ENCODE measurements at regions not wholly inside any gene's neighbourhood (a gene's known extent, or its start where the extent isn't known, plus 50 kb on each side); places are given as distances from the start of the nearest gene placed in this dataset.

DNA sequence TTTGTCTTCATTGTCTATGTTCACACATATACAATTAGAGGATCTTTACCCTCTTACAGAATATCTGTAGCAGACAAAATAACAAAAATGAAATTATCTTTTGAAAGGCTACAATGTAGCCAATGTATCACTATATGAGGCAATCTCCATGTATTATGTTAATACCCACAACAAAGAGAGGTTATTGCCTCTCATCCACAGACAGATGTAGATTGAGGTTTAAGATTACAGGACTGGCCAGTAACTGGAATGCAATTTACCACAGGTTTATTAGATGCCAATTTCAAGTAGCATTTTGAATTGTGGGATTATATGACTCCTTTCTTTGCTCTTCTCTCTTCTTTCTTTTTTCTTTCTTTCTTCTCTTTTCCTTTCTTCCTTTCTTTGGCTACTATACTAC lies 242.6 kb downstream of the ANKRD50 start:
- TF ChIP-seq CTCF (conservative IDR thresholded peaks at IDR 0.05; ENCODE audit: low read length) (no peak), EZH2phosphoT487 (IDR thresholded peaks at IDR 0.05; ENCODE audit: borderline replicate concordance, low read depth, low read length) (no peak)

Measured in OCI-LY7 (cell line).